ENCODE measurements at regions not wholly inside any gene's neighbourhood (a gene's known extent, or its start where the extent isn't known, plus 50 kb on each side); places are given as distances from the start of the nearest gene placed in this dataset.

DNA sequence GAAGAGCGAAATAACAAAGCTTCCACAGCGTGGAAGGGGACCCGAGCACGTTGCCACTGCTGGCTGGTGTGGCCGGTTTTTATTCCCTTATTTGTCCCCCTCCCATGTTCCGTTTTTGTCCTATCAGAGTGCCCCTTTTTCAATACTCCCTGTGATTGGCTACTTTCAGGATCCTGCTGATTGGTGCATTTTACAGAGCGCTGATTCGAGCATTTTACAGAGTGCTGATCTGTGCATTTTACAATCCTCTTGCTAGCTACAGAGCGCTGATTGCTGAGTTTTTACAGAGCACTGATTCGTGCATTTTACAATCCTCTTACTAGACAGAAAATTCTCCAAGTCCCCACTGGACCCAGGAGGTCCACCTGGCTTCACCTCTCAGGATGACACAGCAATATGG, 250.9 kb upstream of the EPHA5 start:
- Histone ChIP-seq H3K79me2 (ENCODE audit: insufficient read depth, low read length) (no peaks in the 10 kb centered on the region), H3K4me3 (replicated peaks in 1 of 3; ENCODE audit: insufficient read depth in 1 of 3, low read depth in 2 of 3, low read length in 3 of 3) (no peak overlapping the region), H3K27ac (ENCODE audit: extremely low read length, insufficient read depth, low read length) (no peak overlapping the region), H4K20me1 (ENCODE audit: insufficient read depth, low read length) (no peaks in the 10 kb centered on the region), H3K4me2 (ENCODE audit: low read depth, low read length) (no peak overlapping the region; the same call in 1 of the 2 replicates), H3K4me1 (ENCODE audit: insufficient read depth, low read length) (no peaks in the 10 kb centered on the region), H3K9ac (ENCODE audit: insufficient read depth, low read depth, low read length) (no peak overlapping the region), H3K36me3 (replicated peaks in 1 of 2; ENCODE audit: control insufficient read depth in 1 of 2, insufficient read depth in 2 of 2, low read length in 2 of 2) (no peaks in the 10 kb centered on the region), H3K27me3 (ENCODE audit: control insufficient read depth in 1 of 2, insufficient read depth in 2 of 2, low read length in 2 of 2) (no peaks in the 10 kb centered on the region), H3K9me3 (ENCODE audit: low read length) (no peaks in the 10 kb centered on the region), H2AFZ (ENCODE audit: low read length) (no peak overlapping the region)
- TF ChIP-seq ETV5 (CRISPR knock-in tag; IDR thresholded peaks at IDR 0.05; ENCODE audit: borderline replicate concordance) (no peak), MAFF (IDR thresholded peaks at IDR 0.05; ENCODE audit: low read depth, low read length) (peak; percentile 73), ZNF781 (CRISPR knock-in tag; IDR thresholded peaks at IDR 0.05; ENCODE audit: borderline replicate concordance, not compliant biosample characterization) (no peak), SKI (IDR thresholded peaks at IDR 0.05; ENCODE audit: partially characterized antibody) (no peak), MAFK (conservative IDR thresholded peaks at IDR 0.05 in 1 of 2, IDR thresholded peaks at IDR 0.05 in 1 of 2; ENCODE audit: low read length in 2 of 2) (peak; percentile 55 to 69), ZBTB49 (CRISPR knock-in tag; IDR thresholded peaks at IDR 0.05; ENCODE audit: borderline replicate concordance) (no peak), HMGXB3 (CRISPR knock-in tag; IDR thresholded peaks at IDR 0.05; ENCODE audit: borderline replicate concordance) (0 out of 2 replicates have a peak, but pooled peaks have one; percentile 55)
- TF ChIP-seq, protein P1, sequence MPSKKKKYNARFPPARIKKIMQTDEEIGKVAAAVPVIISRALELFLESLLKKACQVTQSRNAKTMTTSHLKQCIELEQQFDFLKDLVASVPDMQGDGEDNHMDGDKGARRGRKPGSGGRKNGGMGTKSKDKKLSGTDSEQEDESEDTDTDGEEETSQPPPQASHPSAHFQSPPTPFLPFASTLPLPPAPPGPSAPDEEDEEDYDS (CRISPR knock-in tag; IDR thresholded peaks at IDR 0.05) = no peak
- FAIRE-seq (no peak), DNase-seq (ENCODE audit: low spot score) (no peak), ATAC-seq (no peak)
- in situ Hi-C loops (cut with HindIII; ENCODE audit: extremely low pct_ligation_motif_present, low pct_unique_long_range_greater_than_20kb) (no loop called here), intact Hi-C loops (cut with micrococcal nuclease; ENCODE audit: unreplicated experiment) (no loop called here)
- WGBS (ENCODE audit: low lambda C conversion rate) = 14% methylated on average over 10 of the region's 10 CpGs
- BruUV-seq (replicated peaks) = no TSS peak
- ChIA-PET POLR2A (no interaction called here), CTCF (ENCODE audit: low intra/inter-chr PET ratio, low total read pairs) (no interaction called here)

Data from HepG2 (cell line).